SK-N-SH (cell line): ENCODE measurements at regions not wholly inside any gene's neighbourhood (a gene's known extent, or its start where the extent isn't known, plus 50 kb on each side); places are given as distances from the start of the nearest gene placed in this dataset.

ENCODE experiments used
- CTCF ChIA-PET: fragments of 300-600, 350-600 bp; formaldehyde crosslinking; extraction: SDS; loops from one replicate; lab custom pipeline; 2021; lab: Yijun Ruan, JAX
- POLR2A ChIA-PET: fragments of 350-600 bp; sonication (Branson Sonifier 250); formaldehyde crosslinking; extraction: SDS; loops from one replicate; lab custom pipeline; 2020; ENCODE audit warnings: antibody characterized with exemption, inconsistent platforms; lab: Yijun Ruan, JAX
- DNase-seq: peaks from one replicate; pipeline ENCODE4 v3.0.0; 2012
- H2AFZ ChIP-seq: fragments of 200-600 bp; sonication (generic); 2 replicates; pipeline ENCODE4 v1.8.1; 2016; ENCODE audit warnings: antibody characterized with exemption, mild to moderate bottlenecking, low read depth
- H3F3A ChIP-seq: fragments of 200-600 bp; sonication (generic); replicated peaks from 2 replicates; pipeline ENCODE3; 2016; ENCODE audit warnings: antibody characterized with exemption, mild to moderate bottlenecking; ENCODE audit not compliant: insufficient read depth
- H3K27ac ChIP-seq, 2 experiments: fragments of 200-500 bp in 1 of 2; fragments of 200-600 bp in 1 of 2; sonication (Bioruptor generic) in 1 of 2; sonication (generic), shearing (Covaris generic) in 1 of 2; 2 replicates each; pipeline versions ENCODE4 v1.5.1 to v1.6.1; 2014 to 2016; ENCODE audit warnings: low read depth in 2 of 2, inconsistent platforms in 1 of 2, low read length in 1 of 2, mild to moderate bottlenecking in 1 of 2, mixed read lengths in 1 of 2
- H3K27me3 ChIP-seq: fragments of 200-600 bp; sonication (generic), shearing (Covaris generic); 2 replicates; pipeline ENCODE4 v1.6.1; 2016; ENCODE audit warnings: mixed run types; ENCODE audit not compliant: insufficient read depth
- H3K36me3 ChIP-seq, 2 experiments: fragments of 200-500 bp in 1 of 2; fragments of 200-600 bp in 1 of 2; sonication (Bioruptor generic) in 1 of 2; sonication (generic) in 1 of 2; replicated peaks in 1 of 2; 2 replicates each; pipeline versions ENCODE3 to v1.5.1; 2014 to 2016; ENCODE audit warnings: low read length in 1 of 2, mild to moderate bottlenecking in 1 of 2; ENCODE audit not compliant: insufficient read depth in 2 of 2, control insufficient read depth in 1 of 2
- H3K4me1 ChIP-seq, 2 experiments: fragments of 200-500 bp in 1 of 2; fragments of 200-600 bp in 1 of 2; sonication (Bioruptor generic) in 1 of 2; sonication (generic), shearing (Covaris generic) in 1 of 2; 2 replicates each; pipeline versions ENCODE4 v1.5.1 to v1.6.1; 2014 to 2016; ENCODE audit warnings: low read depth in 1 of 2, low read length in 1 of 2, mixed run types in 1 of 2; ENCODE audit not compliant: insufficient read depth in 2 of 2, control insufficient read depth in 1 of 2
- H3K4me2 ChIP-seq: fragments of 200-600 bp; sonication (generic), shearing (Covaris generic); 2 replicates; pipeline ENCODE4 v1.6.1; 2017; ENCODE audit warnings: mixed run types
- H3K4me3 ChIP-seq, 2 experiments: fragments of 200-500 bp in 1 of 2; fragments of 200-600 bp in 1 of 2; sonication (Bioruptor generic) in 1 of 2; sonication (generic), shearing (Covaris generic) in 1 of 2; 2 replicates each; pipeline versions ENCODE4 v1.5.1 to v1.8.1; 2014 to 2016; ENCODE audit warnings: low read depth in 2 of 2, inconsistent platforms in 1 of 2, low read length in 1 of 2, mild to moderate bottlenecking in 1 of 2, mixed read lengths in 1 of 2, moderate library complexity in 1 of 2
- H3K79me2 ChIP-seq: fragments of 200-600 bp; sonication (generic); 2 replicates; pipeline ENCODE4 v1.8.1; 2017; ENCODE audit warnings: mild to moderate bottlenecking; ENCODE audit not compliant: insufficient read depth
- H3K9ac ChIP-seq: fragments of 200-600 bp; sonication (generic); 2 replicates; pipeline ENCODE4 v1.6.1; 2017; ENCODE audit warnings: mixed run types
- H3K9me2 ChIP-seq: fragments of 200-600 bp; sonication (generic); 2 replicates; pipeline ENCODE4 v1.6.1; 2017; ENCODE audit warnings: mixed run types
- H3K9me3 ChIP-seq: fragments of 200-600 bp; sonication (generic); 2 replicates; pipeline ENCODE4 v1.6.1; 2017; ENCODE audit warnings: mixed run types, mild to moderate bottlenecking, moderate library complexity
- H4K20me1 ChIP-seq: fragments of 200-600 bp; sonication (generic); 2 replicates; pipeline ENCODE4 v1.6.1; 2017; ENCODE audit warnings: mild to moderate bottlenecking, mixed run types; ENCODE audit not compliant: insufficient read depth
- CHD2 ChIP-seq: fragments of 150-350 bp; IDR thresholded peaks from 2 replicates; pipeline ENCODE4 v1.6.1; 2018; ENCODE audit warnings: low read length; ENCODE audit not compliant: partially characterized antibody
- EP300 ChIP-seq, 2 experiments: IDR thresholded peaks; 2 replicates each; pipeline versions ENCODE4 v1.4.0 to v1.6.1; 2012; ENCODE audit warnings: borderline replicate concordance in 1 of 2, low read depth in 1 of 2, low read length in 1 of 2
- JUND ChIP-seq: IDR thresholded peaks from 2 replicates; pipeline ENCODE4 v1.4.0; 2012
- MXI1 ChIP-seq: IDR thresholded peaks from 2 replicates; pipeline ENCODE4 v1.6.1; 2012; ENCODE audit warnings: mild to moderate bottlenecking, low read depth, low read length, improper control_type of control experiment
- NFIC ChIP-seq: IDR thresholded peaks from 2 replicates; pipeline ENCODE4 v1.4.0; 2012; ENCODE audit warnings: borderline replicate concordance
- RFX5 ChIP-seq: IDR thresholded peaks from 2 replicates; pipeline ENCODE4 v1.6.1; 2012; ENCODE audit warnings: mild to moderate bottlenecking, improper control_type of control experiment, low read length
- TAF1 ChIP-seq: IDR thresholded peaks from 2 replicates; pipeline ENCODE4 v1.6.1; 2012; ENCODE audit warnings: low read depth, mild to moderate bottlenecking, low read length, moderate library complexity, borderline replicate concordance
- ZBTB33 ChIP-seq: IDR thresholded peaks from 2 replicates; pipeline ENCODE4 v1.4.0; 2012; ENCODE audit warnings: low read depth, borderline replicate concordance
- WGBS: methylation state at CpG from one replicate; pipeline ENCODE4 v1.1.6; 2017; ENCODE audit warnings: low lambda C conversion rate; 5-methylcytosine and 5-hydroxymethylcytosine counted together

- ChIA-PET POLR2A (no interaction called here), CTCF (no interaction called here)
- H4K20me1 ChIP-seq, result no peaks in the 10 kb centered on the region
- no peak overlapping the region for H3K4me2 ChIP-seq
- no peaks in the 10 kb centered on the region for H3F3A ChIP-seq
- 33% methylated on average over 4 of the region's 4 CpGs for WGBS
- H3K36me3 ChIP-seq, result no peaks in the 10 kb centered on the region
- H3K9ac ChIP-seq, result no peak overlapping the region
- TF ChIP-seq EP300 (IDR thresholded peaks at IDR 0.05; ENCODE audit: borderline replicate concordance in 1 of 2, low read depth in 1 of 2, low read length in 1 of 2) (no peak), NFIC (no peak), RFX5 (no peak)
- TF ChIP-seq, all 33 proteins: peak for 0
- Histone ChIP-seq H2AFZ (no peak overlapping the region), H3K27ac (no peak overlapping the region), H3K27me3 (no peaks in the 10 kb centered on the region), H3K4me1 (no peaks in the 10 kb centered on the region), H3K4me3 (no peak overlapping the region), H3K9me2 (no peaks in the 10 kb centered on the region), H3K9me3 (no peaks in the 10 kb centered on the region), H3K79me2 (no peaks in the 10 kb centered on the region)
- DNase-seq, result no peak
Measured at GRCh38 chr2:59047373-59047995, 806.4 kb upstream of the FANCL start.

DNA sequence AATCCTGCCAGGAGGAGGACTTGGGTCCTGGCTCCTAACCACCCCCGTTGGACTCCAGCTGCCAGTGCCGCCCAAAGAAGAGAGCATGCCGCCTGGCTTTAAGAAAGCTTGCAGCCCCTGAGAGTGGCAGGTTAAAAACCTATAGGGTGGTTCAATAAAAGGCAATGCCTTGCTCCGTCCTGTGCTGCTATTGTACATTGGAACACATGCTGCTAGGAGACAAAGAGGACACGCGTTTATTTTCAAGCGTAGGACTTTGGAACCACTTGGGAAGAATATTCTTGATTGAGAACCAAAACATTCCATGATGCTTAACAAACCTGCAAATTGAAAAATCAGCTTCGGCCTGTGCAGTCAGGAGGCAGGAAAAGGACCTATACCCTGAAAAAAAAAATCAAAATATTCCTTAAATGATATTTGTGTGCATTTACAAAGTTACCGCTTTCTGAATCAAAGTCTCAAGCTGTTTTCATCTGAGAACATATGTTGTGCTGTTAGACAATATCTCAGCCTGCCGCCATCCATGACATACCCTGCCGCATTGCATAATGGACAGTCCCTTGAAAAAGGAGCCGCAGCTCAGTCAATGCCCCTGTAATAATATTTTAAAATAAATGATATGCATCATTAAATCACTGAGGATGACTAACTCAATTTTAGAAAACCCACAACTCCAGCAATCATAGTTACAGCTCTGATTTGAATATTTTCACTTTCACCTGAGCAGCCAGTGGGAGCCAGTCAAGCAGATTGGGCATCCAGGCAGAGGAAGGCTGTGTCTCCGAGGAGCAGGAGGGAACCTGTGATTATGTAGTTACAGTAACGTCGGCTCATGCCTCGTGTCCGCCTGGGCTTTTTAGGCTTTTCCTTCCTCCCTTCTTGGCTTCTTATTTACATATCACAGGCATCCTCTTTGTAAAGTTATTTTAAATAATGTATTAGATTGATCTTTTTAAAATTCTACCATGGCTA, 805.6 kb upstream of the FANCL start:
- Histone ChIP-seq H3K36me3 (no peaks in the 10 kb centered on the region), H3K79me2 (no peaks in the 10 kb centered on the region), H3K9me3 (no peaks in the 10 kb centered on the region), H3K27ac (no peak overlapping the region), H4K20me1 (no peaks in the 10 kb centered on the region), H3K4me3 (no peak overlapping the region), H3K27me3 (no peaks in the 10 kb centered on the region), H2AFZ (no peak overlapping the region), H3K9me2 (no peaks in the 10 kb centered on the region), H3K4me2 (no peak overlapping the region), H3F3A (no peaks in the 10 kb centered on the region), H3K4me1 (no peaks in the 10 kb centered on the region), H3K9ac (no peak overlapping the region)
- POLR2A ChIA-PET, result no interaction called here
- CTCF ChIA-PET, result interaction anchor here (0.6 to 2.1 kb wide), 2 partner anchors 15 to 21 kb away, joined by 3 to 7 read pairs; no protein-coding TSS in a partner anchor
- WGBS, result 58% methylated on average over 15 of the region's 17 CpGs
- TF ChIP-seq TAF1 (no peak), ZBTB33 (no peak), CHD2 (no peak)
- no peak for DNase-seq

GRCh38 chr2:59044736-59045135, 803.6 kb upstream of the FANCL start:
- no peaks in the 10 kb centered on the region for H3K79me2 ChIP-seq
- DNase-seq, result no peak
- H3K36me3 ChIP-seq, result no peaks in the 10 kb centered on the region
- no peaks in the 10 kb centered on the region for H3K27me3 ChIP-seq
- no peaks in the 10 kb centered on the region for H3K9me3 ChIP-seq
- H3K9ac ChIP-seq, result no peak overlapping the region
- no peaks in the 10 kb centered on the region for H3K4me1 ChIP-seq
- TF ChIP-seq NFIC (no peak), MXI1 (no peak), JUND (no peak)
- TF ChIP-seq, all 33 proteins: peak for 0
- H4K20me1 ChIP-seq, result no peaks in the 10 kb centered on the region
- H3K4me2 ChIP-seq, result no peak overlapping the region
- POLR2A ChIA-PET, result no interaction called here
- H2AFZ ChIP-seq, result no peak overlapping the region
- no peak overlapping the region for H3K4me3 ChIP-seq
- CTCF ChIA-PET, result interaction anchor here (2.1 kb wide), 1 partner anchor 19 kb away, joined by 7 read pairs; no protein-coding TSS in a partner anchor
- H3K9me2 ChIP-seq, result no peaks in the 10 kb centered on the region
- 61% methylated on average over 1 of the region's 1 CpG for WGBS
- no peak overlapping the region for H3K27ac ChIP-seq
- H3F3A ChIP-seq, result no peaks in the 10 kb centered on the region
